Naive B cell (primary cell): ENCODE measurements at regions not wholly inside any gene's neighbourhood (a gene's known extent, or its start where the extent isn't known, plus 50 kb on each side); places are given as distances from the start of the nearest gene placed in this dataset.

Experiments
- ATAC-seq, 2 donors: fragments of 150-1000 bp; cut with Tn5 transposase; 2 replicates each; pipeline ENCODE4 v1.10.0; 2021; ENCODE audit warnings: low read depth in 2 of 2, mild to moderate bottlenecking in 2 of 2, moderate library complexity in 2 of 2
- DNase-seq: peaks from one replicate; pipeline ENCODE4 v3.0.0; 2022
- H3K27ac Mint-ChIP-seq, 6 donors: one replicate each; pipeline ENCODE4 v1.8.0; 2020 to 2022; ENCODE audit warnings: mild to moderate bottlenecking in 6 of 6, mixed read lengths in 6 of 6, moderate library complexity in 5 of 6, inconsistent platforms in 2 of 6
- H3K27me3 Mint-ChIP-seq, 3 donors: one replicate each; pipeline ENCODE4 v1.8.0; 2021 to 2022; ENCODE audit warnings: mixed read lengths in 3 of 3, mild to moderate bottlenecking in 1 of 3
- H3K36me3 Mint-ChIP-seq, 2 donors: one replicate each; pipeline ENCODE4 v1.8.0; 2020 to 2022; ENCODE audit warnings: mixed read lengths in 2 of 2, inconsistent platforms in 1 of 2, mild to moderate bottlenecking in 1 of 2
- H3K4me1 Mint-ChIP-seq, 3 donors: one replicate each; pipeline ENCODE4 v1.8.0; 2020 to 2022; ENCODE audit warnings: mixed read lengths in 3 of 3, inconsistent platforms in 1 of 3, mild to moderate bottlenecking in 1 of 3, moderate library complexity in 1 of 3
- H3K4me3 Mint-ChIP-seq, 8 donors: one replicate each; pipeline ENCODE4 v1.8.0; 2020 to 2022; ENCODE audit warnings: mild to moderate bottlenecking in 8 of 8, mixed read lengths in 8 of 8, moderate library complexity in 8 of 8, inconsistent platforms in 2 of 8
- H3K9me3 Mint-ChIP-seq, 7 donors: one replicate each; pipeline ENCODE4 v1.8.0; 2020 to 2022; ENCODE audit warnings: mixed read lengths in 7 of 7, mild to moderate bottlenecking in 5 of 7, inconsistent platforms in 2 of 7, moderate library complexity in 1 of 7

DNA sequence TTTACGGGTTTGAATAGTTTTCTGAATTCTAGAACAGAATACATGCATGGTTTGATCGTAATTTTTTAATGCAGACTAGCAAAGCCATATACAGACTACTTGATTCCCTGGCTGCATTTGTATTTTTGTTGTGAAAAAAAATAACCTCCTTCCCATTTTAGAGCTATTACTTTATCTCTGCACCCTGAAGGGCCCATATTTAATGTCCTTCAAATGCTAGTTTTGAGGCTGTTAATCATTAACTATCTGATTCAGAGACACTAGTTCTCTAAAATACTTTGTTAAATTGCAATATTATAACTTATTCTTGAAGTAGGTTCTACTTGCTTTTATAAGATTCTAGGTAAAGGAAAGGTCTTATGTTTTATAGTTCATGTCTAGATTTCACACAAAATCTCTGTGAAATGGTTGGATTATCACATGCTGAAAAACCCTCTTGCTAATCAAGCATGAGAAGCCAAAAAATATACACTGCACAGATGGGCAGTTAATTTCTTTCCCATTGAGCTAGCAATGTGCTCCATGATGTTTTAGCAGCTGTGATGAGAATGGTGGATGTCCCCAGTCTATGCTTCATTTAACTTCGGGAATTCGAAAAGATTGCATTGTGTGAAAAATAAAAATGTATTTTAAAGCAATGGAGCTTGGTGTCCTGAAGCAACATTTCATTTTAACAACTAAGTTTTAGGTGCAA lies 634.0 kb upstream of the BCHE start:
- Mint-ChIP-seq H3K4me1 (no peaks in the 10 kb centered on the region), H3K4me3 (no peak overlapping the region), H3K27me3 (no peaks in the 10 kb centered on the region), H3K27ac (no peak overlapping the region), H3K36me3 (no peaks in the 10 kb centered on the region), H3K9me3 (peaks cover 0 to 3% (median 0%) of the 10 kb centered on the region in 7 donors)
- ATAC-seq (no peak), DNase-seq (no peak)

DNA sequence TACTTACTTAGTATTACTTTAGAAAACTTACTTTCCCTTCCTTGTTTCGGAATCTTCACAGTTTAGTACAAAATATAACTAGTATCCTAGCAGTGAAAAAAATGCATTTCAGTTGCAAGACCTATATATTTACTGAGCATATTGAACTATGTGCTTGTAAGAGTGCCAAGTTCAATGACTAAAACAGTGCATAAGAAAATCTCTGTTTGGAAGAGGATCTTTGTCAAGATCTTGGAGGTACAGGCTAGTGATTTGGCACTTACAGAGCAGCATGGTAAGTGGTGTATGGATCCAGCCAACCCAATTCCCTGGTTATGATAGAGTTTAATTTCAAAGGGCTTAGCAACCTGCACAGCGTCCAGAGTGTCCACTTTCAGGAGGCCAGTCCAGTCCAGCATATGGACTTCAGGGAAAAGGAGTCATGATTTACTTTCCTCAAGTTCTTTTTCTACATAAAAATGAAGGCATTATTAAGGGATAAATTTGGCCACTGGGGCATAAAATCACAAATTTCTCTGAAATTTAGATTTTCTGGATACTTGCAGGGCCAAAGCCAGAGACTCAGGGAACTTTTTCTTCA lies 625.8 kb upstream of the BCHE start:
- DNase-seq: no peak
- Mint-ChIP-seq H3K4me1 (no peaks in the 10 kb centered on the region), H3K9me3 (peaks cover 0 to 11% (median 2%) of the 10 kb centered on the region in 7 donors), H3K36me3 (no peaks in the 10 kb centered on the region), H3K27ac (no peak overlapping the region), H3K27me3 (no peaks in the 10 kb centered on the region), H3K4me3 (no peak overlapping the region)
- ATAC-seq: no peak

DNA sequence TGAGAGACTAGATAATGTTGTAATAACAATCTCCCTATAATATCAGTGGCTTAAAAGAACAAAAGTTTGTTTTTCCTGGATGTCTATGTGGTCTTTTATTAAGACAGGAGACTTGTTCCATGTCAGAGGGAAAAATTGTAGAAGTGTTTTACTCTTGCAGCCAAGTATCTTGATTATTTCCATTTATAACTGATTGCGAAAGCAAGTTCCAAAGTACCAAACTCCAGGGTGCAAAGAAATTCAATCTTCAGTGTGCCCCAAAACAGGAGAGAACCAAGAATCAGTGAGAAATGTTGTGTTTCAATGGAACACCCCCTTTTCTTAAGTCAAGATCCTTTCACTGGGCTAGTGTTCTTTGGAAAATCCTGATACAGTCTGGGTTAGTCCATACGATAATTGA lies 624.4 kb upstream of the BCHE start:
- DNase-seq (no peak), ATAC-seq (no peak)
- no peaks in the 10 kb centered on the region for H3K4me1 Mint-ChIP-seq
- no peak overlapping the region for H3K27ac Mint-ChIP-seq
- H3K4me3 Mint-ChIP-seq: no peak overlapping the region
- H3K9me3 Mint-ChIP-seq: peaks cover 0 to 16% (median 2%) of the 10 kb centered on the region in 7 donors
- no peaks in the 10 kb centered on the region for H3K27me3 Mint-ChIP-seq
- H3K36me3 Mint-ChIP-seq: no peaks in the 10 kb centered on the region

DNA sequence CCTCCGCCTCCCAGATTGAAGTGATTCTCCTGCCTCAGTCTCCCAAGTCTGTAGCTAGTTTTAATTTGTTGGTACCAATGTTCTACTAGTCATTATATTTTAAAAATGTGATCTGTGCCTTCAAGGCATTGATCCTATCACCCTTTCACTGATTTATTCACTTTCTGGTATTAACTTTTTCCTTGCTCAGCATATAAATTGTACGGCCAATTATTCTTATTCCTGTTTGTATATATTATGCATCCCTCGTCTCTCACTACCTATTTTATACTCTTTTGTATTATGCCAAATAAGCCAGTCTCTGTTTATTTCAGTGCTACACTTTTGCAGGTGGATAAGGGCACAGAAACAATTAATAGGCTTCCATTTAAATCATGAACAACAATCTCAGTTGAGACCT lies 620.2 kb upstream of the BCHE start:
- Mint-ChIP-seq H3K36me3 (no peaks in the 10 kb centered on the region), H3K4me1 (no peaks in the 10 kb centered on the region), H3K27ac (no peak overlapping the region), H3K27me3 (no peaks in the 10 kb centered on the region), H3K9me3 (peaks cover 0 to 16% (median 2%) of the 10 kb centered on the region in 7 donors), H3K4me3 (no peak overlapping the region)
- DNase-seq (no peak), ATAC-seq (no peak)

DNA sequence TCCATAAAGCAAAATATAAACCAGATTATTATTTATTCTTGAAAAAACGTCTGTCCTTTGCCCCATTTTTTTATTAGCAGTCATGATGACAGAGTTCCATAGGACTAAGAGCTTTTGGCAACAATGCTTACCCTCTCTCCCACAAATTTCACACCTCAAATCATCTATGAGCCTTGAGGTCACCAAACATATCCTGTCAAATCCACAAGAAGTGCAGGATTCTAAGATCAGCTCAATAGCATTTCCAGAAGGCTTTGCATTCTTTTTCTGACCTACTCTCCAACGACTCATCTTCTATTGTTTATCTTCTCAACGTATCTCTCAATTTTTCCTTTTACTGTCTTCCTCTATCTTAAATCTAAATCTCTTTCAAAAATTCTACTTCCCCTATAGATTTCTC lies 619.1 kb upstream of the BCHE start:
- DNase-seq (no peak), ATAC-seq (no peak)
- Mint-ChIP-seq H3K27me3 (no peaks in the 10 kb centered on the region), H3K4me1 (no peaks in the 10 kb centered on the region), H3K36me3 (no peaks in the 10 kb centered on the region), H3K4me3 (no peak overlapping the region), H3K27ac (no peak overlapping the region), H3K9me3 (peaks cover 0 to 16% (median 2%) of the 10 kb centered on the region in 7 donors)

DNA sequence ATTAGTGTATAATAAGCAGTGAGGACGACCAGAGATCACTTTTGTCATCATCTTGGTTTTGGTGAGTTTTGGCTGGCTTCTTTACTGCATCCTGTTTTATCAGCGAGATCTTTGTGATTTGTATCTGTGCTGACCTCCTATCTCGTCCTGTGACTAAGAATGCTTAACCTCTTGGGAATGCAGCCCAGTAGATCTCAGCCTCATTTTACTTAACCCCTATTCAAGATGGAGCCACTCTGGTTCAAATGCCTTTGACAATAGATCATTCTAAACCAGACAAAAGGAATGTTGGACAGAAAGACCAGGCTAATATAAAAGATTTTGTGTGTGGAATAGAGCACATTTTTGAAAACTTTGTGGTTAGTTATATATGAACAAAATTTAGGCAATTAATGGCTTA lies 618.5 kb upstream of the BCHE start:
- ATAC-seq (no peak), DNase-seq (no peak)
- no peak overlapping the region for H3K27ac Mint-ChIP-seq
- H3K36me3 Mint-ChIP-seq: no peaks in the 10 kb centered on the region
- H3K9me3 Mint-ChIP-seq: peaks cover 0 to 16% (median 2%) of the 10 kb centered on the region in 7 donors
- H3K4me3 Mint-ChIP-seq: no peak overlapping the region
- no peaks in the 10 kb centered on the region for H3K27me3 Mint-ChIP-seq
- no peaks in the 10 kb centered on the region for H3K4me1 Mint-ChIP-seq

DNA sequence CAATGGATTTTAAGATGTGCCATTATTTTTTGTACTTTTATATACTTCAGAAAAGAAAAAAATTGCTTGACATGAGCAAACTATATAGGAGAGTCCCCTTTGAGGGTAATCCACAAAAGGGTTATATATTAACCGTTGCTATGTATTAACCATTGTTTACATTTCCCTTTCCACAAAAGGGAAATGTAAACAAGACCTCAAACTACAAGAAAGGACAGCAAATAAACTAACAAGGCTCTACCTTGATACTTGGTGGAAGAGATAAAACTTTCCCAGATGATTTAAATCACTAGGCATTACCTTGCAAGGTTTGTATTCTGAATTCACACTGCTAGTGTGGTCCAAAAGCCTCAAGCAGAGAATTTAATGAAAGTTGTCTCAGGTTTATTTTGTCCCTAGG lies 616.3 kb upstream of the BCHE start:
- Mint-ChIP-seq H3K4me1 (no peaks in the 10 kb centered on the region), H3K27ac (no peak overlapping the region), H3K9me3 (peaks cover 0 to 9% (median 0%) of the 10 kb centered on the region in 7 donors), H3K36me3 (no peaks in the 10 kb centered on the region), H3K4me3 (no peak overlapping the region), H3K27me3 (no peaks in the 10 kb centered on the region)
- DNase-seq (no peak), ATAC-seq (no peak)

DNA sequence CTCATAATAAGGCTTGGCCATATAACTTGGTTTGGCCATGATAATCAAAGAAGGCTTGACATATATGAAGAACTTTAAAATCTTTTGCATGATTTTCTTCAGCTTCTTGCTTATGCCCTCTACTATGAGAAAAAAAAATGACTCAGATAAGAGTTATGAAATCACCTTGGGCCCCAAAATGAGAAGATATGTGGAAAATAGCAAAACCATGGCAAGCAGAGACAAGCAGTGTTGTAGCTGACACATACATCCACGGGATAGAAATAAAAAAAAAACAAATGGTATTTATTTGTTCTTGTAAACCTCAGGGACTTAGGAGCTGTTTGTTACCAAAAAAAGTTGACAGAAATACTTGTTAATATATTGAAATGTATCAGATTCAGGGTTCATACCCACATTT lies 614.8 kb upstream of the BCHE start:
- H3K4me1 Mint-ChIP-seq: no peaks in the 10 kb centered on the region

DNA sequence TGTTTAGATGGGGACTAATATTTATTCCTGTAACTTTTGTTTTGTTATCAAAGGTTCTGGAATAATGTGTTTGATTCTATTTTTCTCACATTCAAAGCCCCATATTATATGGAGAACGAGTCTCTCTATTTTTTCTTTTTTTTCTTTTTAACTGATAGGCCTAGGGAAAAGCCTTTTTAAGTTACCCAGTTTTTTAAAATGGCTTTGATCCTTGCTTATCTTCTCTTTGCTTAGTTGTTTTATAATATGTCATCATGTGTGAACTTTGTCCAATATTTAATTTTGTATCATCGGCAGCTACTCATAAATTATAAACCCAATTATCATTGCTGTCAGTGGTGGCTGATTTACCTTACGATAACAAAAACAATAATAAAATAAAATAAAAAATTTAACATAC lies 610.3 kb upstream of the BCHE start:
- ATAC-seq: no peak
- Mint-ChIP-seq H3K9me3 (peaks cover 0 to 6% (median 0%) of the 10 kb centered on the region in 7 donors), H3K36me3 (no peaks in the 10 kb centered on the region), H3K4me3 (no peak overlapping the region), H3K27me3 (no peaks in the 10 kb centered on the region), H3K4me1 (no peaks in the 10 kb centered on the region), H3K27ac (no peak overlapping the region)
- DNase-seq: no peak

More for the DNA sequence above, 614.8 kb upstream of the BCHE start:
- Mint-ChIP-seq H3K4me3 (no peak overlapping the region), H3K27ac (no peak overlapping the region), H3K36me3 (no peaks in the 10 kb centered on the region), H3K9me3 (peaks cover 0 to 2% (median 0%) of the 10 kb centered on the region in 7 donors), H3K27me3 (no peaks in the 10 kb centered on the region)
- ATAC-seq (no peak), DNase-seq (no peak)

DNA sequence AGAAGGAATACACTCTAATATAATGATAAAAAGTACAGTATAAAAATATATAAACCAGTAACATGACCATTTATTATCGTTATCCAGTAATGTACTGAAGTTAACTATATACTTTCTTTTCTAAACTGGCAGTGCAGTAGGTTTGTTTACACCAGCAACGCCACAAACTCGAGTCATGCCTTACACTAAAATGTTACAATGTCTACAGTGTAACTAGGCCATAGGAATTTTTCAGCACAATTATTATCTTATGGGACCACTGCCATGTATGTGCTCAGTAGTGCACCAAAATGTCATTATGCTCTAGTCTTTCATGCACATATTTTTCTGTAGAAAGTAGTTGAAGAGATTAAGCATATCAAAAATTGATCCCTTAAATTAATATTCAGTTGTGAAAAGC lies 609.8 kb upstream of the BCHE start:
- Mint-ChIP-seq H3K4me1 (no peaks in the 10 kb centered on the region), H3K9me3 (peaks cover 0 to 6% (median 3%) of the 10 kb centered on the region in 7 donors), H3K4me3 (no peak overlapping the region), H3K27ac (no peak overlapping the region), H3K36me3 (no peaks in the 10 kb centered on the region), H3K27me3 (no peaks in the 10 kb centered on the region)
- DNase-seq (no peak), ATAC-seq (no peak)

DNA sequence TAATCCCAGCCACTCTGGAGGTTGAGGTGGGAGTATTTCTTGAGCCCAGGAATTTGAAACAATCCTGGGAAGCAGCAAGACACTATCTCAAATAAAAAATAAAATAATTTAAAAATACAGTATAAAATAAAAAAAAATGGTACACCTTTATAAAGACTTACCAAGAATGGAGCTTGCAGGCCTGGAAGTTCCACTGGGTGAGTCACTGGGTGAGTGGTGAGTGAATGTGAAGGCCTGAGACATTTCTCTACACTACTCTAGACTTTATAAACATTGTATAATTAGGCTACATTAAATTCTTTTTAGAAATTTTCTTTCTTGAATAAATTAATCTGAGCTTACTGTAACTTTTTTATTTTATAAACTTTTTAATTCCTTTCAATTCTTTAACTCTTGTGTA lies 609.1 kb upstream of the BCHE start:
- H3K36me3 Mint-ChIP-seq: no peaks in the 10 kb centered on the region
- peaks cover 0 to 6% (median 2%) of the 10 kb centered on the region in 7 donors for H3K9me3 Mint-ChIP-seq
- no peak for ATAC-seq
- no peaks in the 10 kb centered on the region for H3K27me3 Mint-ChIP-seq
- no peaks in the 10 kb centered on the region for H3K4me1 Mint-ChIP-seq
- H3K27ac Mint-ChIP-seq: no peak overlapping the region
- no peak for DNase-seq
- no peak overlapping the region for H3K4me3 Mint-ChIP-seq

DNA sequence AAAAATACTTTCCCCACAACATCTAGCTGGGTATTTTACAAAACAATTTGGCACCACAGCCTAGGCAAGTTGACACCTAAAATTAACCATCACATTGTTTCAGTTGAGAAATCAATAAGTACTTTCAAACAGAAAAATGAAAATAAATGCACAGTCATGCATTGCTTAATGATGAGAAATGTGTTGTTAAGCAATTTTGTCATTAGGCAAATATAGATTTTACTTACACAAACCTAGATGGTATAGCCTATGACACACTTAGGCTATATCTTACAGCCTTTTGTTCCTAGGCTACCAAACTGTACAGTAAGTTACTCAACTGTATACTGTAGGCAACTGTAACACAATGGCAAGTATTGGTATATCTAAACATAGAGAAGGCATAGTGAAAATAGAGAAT lies 608.6 kb upstream of the BCHE start:
- no peak for ATAC-seq
- Mint-ChIP-seq H3K4me3 (no peak overlapping the region), H3K36me3 (no peaks in the 10 kb centered on the region)

DNA sequence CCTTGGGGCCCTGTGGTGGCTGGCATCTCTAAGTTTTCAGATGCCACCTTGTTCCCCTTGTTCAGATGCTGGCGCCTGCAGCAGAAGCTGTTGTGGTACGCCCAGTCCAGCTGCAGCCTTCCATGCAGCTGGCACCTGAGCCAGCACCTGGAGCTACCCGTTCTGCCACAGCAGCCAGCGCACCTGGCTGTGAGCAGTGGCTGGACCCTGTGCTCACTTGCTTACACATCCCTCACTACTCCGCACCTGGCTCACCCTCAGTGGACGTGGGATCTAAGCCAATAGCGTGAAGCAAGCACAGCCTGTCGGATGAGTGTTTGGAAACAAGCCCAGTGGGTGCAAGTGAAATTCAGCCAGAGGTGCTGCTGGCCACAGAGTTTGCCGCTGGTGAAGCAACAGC lies 607.5 kb upstream of the BCHE start:
- no peaks in the 10 kb centered on the region for H3K36me3 Mint-ChIP-seq
- H3K27ac Mint-ChIP-seq: no peak overlapping the region
- H3K9me3 Mint-ChIP-seq: peaks cover 0 to 6% (median 2%) of the 10 kb centered on the region in 7 donors
- no peaks in the 10 kb centered on the region for H3K4me1 Mint-ChIP-seq
- H3K4me3 Mint-ChIP-seq: no peak overlapping the region
- no peak for ATAC-seq
- no peaks in the 10 kb centered on the region for H3K27me3 Mint-ChIP-seq
- no peak for DNase-seq

More for the DNA sequence above, 608.6 kb upstream of the BCHE start:
- H3K27ac Mint-ChIP-seq: no peak overlapping the region
- H3K27me3 Mint-ChIP-seq: no peaks in the 10 kb centered on the region
- no peak for DNase-seq
- no peaks in the 10 kb centered on the region for H3K4me1 Mint-ChIP-seq
- H3K9me3 Mint-ChIP-seq: peaks cover 0 to 6% (median 2%) of the 10 kb centered on the region in 7 donors

DNA sequence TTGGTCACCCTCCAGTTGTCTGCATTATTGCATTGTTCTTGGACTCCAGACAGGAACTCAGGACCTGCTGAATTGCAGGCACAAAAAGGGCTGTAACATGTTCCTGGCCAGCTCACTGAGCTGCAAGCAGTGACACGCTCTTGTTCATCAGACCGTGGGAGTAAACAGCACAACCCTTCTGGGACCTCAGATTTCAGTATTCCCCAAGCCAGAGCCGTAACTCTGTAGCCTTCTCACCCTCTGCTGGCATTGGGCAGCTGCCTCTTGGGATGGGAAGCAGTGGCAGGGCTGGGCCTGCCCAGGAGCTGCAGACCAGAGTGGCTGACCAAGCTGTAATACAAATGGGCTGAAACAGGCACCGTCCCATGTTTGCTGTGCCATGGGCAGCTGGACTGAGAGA lies 607.1 kb upstream of the BCHE start:
- Mint-ChIP-seq H3K4me1 (no peaks in the 10 kb centered on the region), H3K27ac (no peak overlapping the region), H3K4me3 (no peak overlapping the region), H3K36me3 (no peaks in the 10 kb centered on the region), H3K9me3 (peaks cover 0 to 6% (median 2%) of the 10 kb centered on the region in 7 donors), H3K27me3 (no peaks in the 10 kb centered on the region)
- no peak for DNase-seq
- no peak for ATAC-seq
